Urinary bladder (tissue), 3 donors: ENCODE measurements at regions not wholly inside any gene's neighbourhood (a gene's known extent, or its start where the extent isn't known, plus 50 kb on each side); places are given as distances from the start of the nearest gene placed in this dataset.

Source experiments
- DNase-seq: peaks from one replicate; pipeline ENCODE4 v3.0.0-alpha.2; 2015; ENCODE audit errors: extremely low spot score
- H3K27ac ChIP-seq: one replicate; pipeline ENCODE4 v1.5.1; 2013; ENCODE audit warnings: low read depth, mild to moderate bottlenecking, moderate library complexity
- H3K36me3 ChIP-seq: one replicate; pipeline ENCODE4 v1.6.1; 2013; ENCODE audit warnings: mild to moderate bottlenecking, moderate library complexity; ENCODE audit not compliant: insufficient read depth
- H3K4me1 ChIP-seq: one replicate; pipeline ENCODE4 v1.6.1; 2013; ENCODE audit warnings: mild to moderate bottlenecking, moderate library complexity; ENCODE audit not compliant: insufficient read depth
- H3K4me3 ChIP-seq: one replicate; pipeline ENCODE4 v1.5.1; 2013; ENCODE audit warnings: low read depth, low read length
- WGBS: extraction: QIAGEN DNeasy Blood & Tissue Kit; methylation state at CpG from one replicate; pipeline ENCODE4 v1.1.7; 2013; 5-methylcytosine and 5-hydroxymethylcytosine counted together
- donor health status: healthy with polysubstance abuse.
- donor health status: healthy.

- 93% methylated on average over 3 of the region's 3 CpGs for WGBS
- DNase-seq = no peak
- H3K27ac ChIP-seq = no peak overlapping the region
Measured at GRCh38 chr5:17355586-17356346, 138.3 kb downstream of the BASP1 start.

GRCh38 chr5:17356551-17356950 is 139.1 kb downstream of the BASP1 start:
- Histone ChIP-seq H3K27ac (no peak overlapping the region), H3K36me3 (no peaks in the 10 kb centered on the region), H3K4me1 (no peaks in the 10 kb centered on the region), H3K4me3 (no peak overlapping the region)
- WGBS = 76% methylated on average over 1 of the region's 1 CpG
- DNase-seq = no peak

More at GRCh38 chr5:17355586-17356346, 138.3 kb downstream of the BASP1 start:
- Histone ChIP-seq H3K4me3 (no peak overlapping the region), H3K36me3 (no peaks in the 10 kb centered on the region), H3K4me1 (no peaks in the 10 kb centered on the region)

- no peaks in the 10 kb centered on the region for H3K36me3 ChIP-seq
- 91% methylated on average over 3 of the region's 3 CpGs for WGBS
- H3K4me1 ChIP-seq = no peaks in the 10 kb centered on the region
- no peak overlapping the region for H3K27ac ChIP-seq
- no peak overlapping the region for H3K4me3 ChIP-seq
- DNase-seq = no peak
Measured at GRCh38 chr5:17357504-17357903, 140.1 kb downstream of the BASP1 start.

- Histone ChIP-seq H3K36me3 (no peaks in the 10 kb centered on the region), H3K27ac (no peak overlapping the region), H3K4me3 (no peak overlapping the region), H3K4me1 (no peaks in the 10 kb centered on the region)
- WGBS = 93% methylated on average over 3 of the region's 3 CpGs
- no peak for DNase-seq
Measured at GRCh38 chr5:17358031-17358430, 140.0 kb upstream of the TAF11L2 start.

GRCh38 chr5:17359451-17360011 is 138.5 kb upstream of the TAF11L2 start:
- no peak overlapping the region for H3K4me3 ChIP-seq
- DNase-seq = no peak
- WGBS = 41% methylated on average over 11 of the region's 11 CpGs
- no peaks in the 10 kb centered on the region for H3K36me3 ChIP-seq
- H3K27ac ChIP-seq = no peak overlapping the region
- H3K4me1 ChIP-seq = no peaks in the 10 kb centered on the region

- Histone ChIP-seq H3K36me3 (no peaks in the 10 kb centered on the region), H3K4me1 (no peaks in the 10 kb centered on the region), H3K4me3 (no peak overlapping the region), H3K27ac (no peak overlapping the region)
- WGBS = 97% methylated on average over 6 of the region's 6 CpGs
- no peak for DNase-seq
Measured at GRCh38 chr5:17360879-17361278, 137.2 kb upstream of the TAF11L2 start.

GRCh38 chr5:17361331-17361730 is 136.7 kb upstream of the TAF11L2 start:
- Histone ChIP-seq H3K4me3 (no peak overlapping the region), H3K36me3 (no peaks in the 10 kb centered on the region), H3K4me1 (no peaks in the 10 kb centered on the region), H3K27ac (no peak overlapping the region)
- DNase-seq = no peak
- WGBS = 85% methylated on average over 4 of the region's 4 CpGs

- H3K36me3 ChIP-seq = no peaks in the 10 kb centered on the region
- H3K27ac ChIP-seq = peak overlapping the region; percentile 33
- H3K4me1 ChIP-seq = no peaks in the 10 kb centered on the region
- no peak overlapping the region for H3K4me3 ChIP-seq
- 39% methylated on average over 4 of the region's 4 CpGs for WGBS
- no peak for DNase-seq
Measured at GRCh38 chr5:17364987-17365810, 132.8 kb upstream of the TAF11L2 start.

GRCh38 chr5:17365811-17366138 is 132.3 kb upstream of the TAF11L2 start:
- Histone ChIP-seq H3K27ac (peak overlapping the region; percentile 33), H3K4me1 (no peaks in the 10 kb centered on the region), H3K36me3 (no peaks in the 10 kb centered on the region), H3K4me3 (no peak overlapping the region)
- 49% methylated on average over 7 of the region's 7 CpGs for WGBS
- DNase-seq = no peak

- 75% methylated on average over 3 of the region's 3 CpGs for WGBS
- H3K27ac ChIP-seq = no peak overlapping the region
- DNase-seq = no peak
- H3K36me3 ChIP-seq = no peaks in the 10 kb centered on the region
- H3K4me1 ChIP-seq = no peaks in the 10 kb centered on the region
- H3K4me3 ChIP-seq = no peak overlapping the region
Measured at GRCh38 chr5:17367256-17367840, 130.7 kb upstream of the TAF11L2 start.

GRCh38 chr5:17370651-17371050 is 127.4 kb upstream of the TAF11L2 start:
- H3K27ac ChIP-seq = no peak overlapping the region
- DNase-seq = no peak
- no peak overlapping the region for H3K4me3 ChIP-seq
- WGBS = 91% methylated on average over 7 of the region's 7 CpGs
- H3K36me3 ChIP-seq = no peaks in the 10 kb centered on the region
- no peaks in the 10 kb centered on the region for H3K4me1 ChIP-seq

GRCh38 chr5:17373406-17373805 is 124.6 kb upstream of the TAF11L2 start:
- H3K4me1 ChIP-seq = no peaks in the 10 kb centered on the region
- H3K36me3 ChIP-seq = no peaks in the 10 kb centered on the region
- no peak overlapping the region for H3K27ac ChIP-seq
- 72% methylated on average over 5 of the region's 5 CpGs for WGBS
- H3K4me3 ChIP-seq = no peak overlapping the region
- no peak for DNase-seq

- H3K4me3 ChIP-seq = no peak overlapping the region
- no peaks in the 10 kb centered on the region for H3K36me3 ChIP-seq
- 72% methylated on average over 7 of the region's 7 CpGs for WGBS
- DNase-seq = no peak
- H3K27ac ChIP-seq = no peak overlapping the region
- no peaks in the 10 kb centered on the region for H3K4me1 ChIP-seq
Measured at GRCh38 chr5:17373814-17374556, 124.0 kb upstream of the TAF11L2 start.
